ENCODE measurements at regions not wholly inside any gene's neighbourhood (a gene's known extent, or its start where the extent isn't known, plus 50 kb on each side); places are given as distances from the start of the nearest gene placed in this dataset.
"Not testable (repeated sequence)": the region's sequence is repeated elsewhere in the genome, so short reads cannot be mapped to it uniquely, and the experiment has no call there.

GRCh38 chr6:78618970-78619369 lies 248.4 kb upstream of the IRAK1BP1 start:
- DNase-seq (ENCODE audit: low spot score): no peak
- Histone ChIP-seq H3K27ac (no peak overlapping the region), H3K4me3 (no peak overlapping the region)
- no peak for TF ChIP-seq CTCF (IDR thresholded peaks at IDR 0.05)

GRCh38 chr6:78623554-78623953 lies 243.8 kb upstream of the IRAK1BP1 start:
- Histone ChIP-seq H3K27ac (no peak overlapping the region), H3K4me3 (no peak overlapping the region)
- DNase-seq (ENCODE audit: low spot score): no peak
- no peak for TF ChIP-seq CTCF (IDR thresholded peaks at IDR 0.05)

GRCh38 chr6:78629154-78629721 lies 238.1 kb upstream of the IRAK1BP1 start:
- no peak overlapping the region for H3K27ac ChIP-seq
- no peak for TF ChIP-seq CTCF (IDR thresholded peaks at IDR 0.05)
- peak overlapping the region; percentile 62 for H3K4me3 ChIP-seq
- DNase-seq (ENCODE audit: low spot score): peak; percentile 71

GRCh38 chr6:78629836-78630235 lies 237.5 kb upstream of the IRAK1BP1 start:
- H3K4me3 ChIP-seq: no peak overlapping the region
- no peak for DNase-seq (ENCODE audit: low spot score)
- H3K27ac ChIP-seq: no peak overlapping the region
- TF ChIP-seq CTCF (IDR thresholded peaks at IDR 0.05): no peak

GRCh38 chr6:78631976-78632375 lies 235.4 kb upstream of the IRAK1BP1 start:
- no peak for TF ChIP-seq CTCF (IDR thresholded peaks at IDR 0.05)
- DNase-seq (ENCODE audit: low spot score): no peak
- Histone ChIP-seq H3K27ac (no peak overlapping the region), H3K4me3 (no peak overlapping the region)

- no peak for DNase-seq (ENCODE audit: low spot score)
- H3K27ac ChIP-seq: no peak overlapping the region
- no peak for TF ChIP-seq CTCF (IDR thresholded peaks at IDR 0.05)
- no peak overlapping the region for H3K4me3 ChIP-seq
These were observed 227.9 kb upstream of the IRAK1BP1 start for GRCh38 chr6:78639111-78640110.

- DNase-seq (ENCODE audit: low spot score); H3K4me3 ChIP-seq; H3K27ac ChIP-seq: not testable (repeated sequence)
These were observed 223.4 kb upstream of the IRAK1BP1 start for GRCh38 chr6:78643976-78644375.

- H3K4me3 ChIP-seq; H3K27ac ChIP-seq; DNase-seq (ENCODE audit: low spot score): not testable (repeated sequence)
These were observed 220.6 kb upstream of the IRAK1BP1 start for GRCh38 chr6:78646542-78647415.

GRCh38 chr6:78665819-78666218 lies 201.5 kb upstream of the IRAK1BP1 start:
- not testable (repeated sequence) for H3K27ac ChIP-seq; H3K4me3 ChIP-seq; DNase-seq (ENCODE audit: low spot score)
